Hepatic stellate cell (primary cell): ENCODE measurements at regions not wholly inside any gene's neighbourhood (a gene's known extent, or its start where the extent isn't known, plus 50 kb on each side); places are given as distances from the start of the nearest gene placed in this dataset.

Source experiments
- DNase-seq: peaks from one replicate; pipeline ENCODE4 v3.0.0; 2011; ENCODE audit warnings: low spot score

DNA sequence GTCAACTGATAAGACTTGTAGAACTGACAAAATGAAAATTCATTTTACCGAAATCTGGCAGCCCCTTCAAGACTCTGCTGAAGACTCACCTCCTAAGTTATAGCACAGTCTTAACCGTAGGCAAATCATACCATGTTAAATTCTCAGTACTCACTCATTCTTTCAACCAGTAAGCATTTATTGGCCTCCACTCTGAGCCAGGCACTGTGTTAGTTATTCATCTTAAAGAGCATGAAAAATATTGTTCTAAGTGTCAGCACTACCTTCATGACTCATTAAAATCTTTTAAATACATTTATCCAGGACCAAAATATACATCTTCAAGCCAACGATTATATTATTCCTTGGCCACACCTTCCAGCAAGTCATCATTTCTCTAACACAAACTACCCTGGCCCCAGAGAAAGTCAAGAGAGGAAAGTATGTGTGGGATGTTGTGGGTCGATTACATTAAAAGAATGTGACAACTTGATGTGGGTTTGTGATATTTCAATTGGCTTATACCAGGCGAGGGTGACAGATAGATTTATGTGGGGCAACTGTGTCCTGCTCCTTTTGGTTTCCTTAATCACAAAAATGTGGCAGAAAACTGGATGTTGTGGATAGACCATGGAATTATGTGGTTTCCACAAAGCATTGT is 55.0 kb downstream of the TMEM30B start:
- DNase-seq = no peak

DNA sequence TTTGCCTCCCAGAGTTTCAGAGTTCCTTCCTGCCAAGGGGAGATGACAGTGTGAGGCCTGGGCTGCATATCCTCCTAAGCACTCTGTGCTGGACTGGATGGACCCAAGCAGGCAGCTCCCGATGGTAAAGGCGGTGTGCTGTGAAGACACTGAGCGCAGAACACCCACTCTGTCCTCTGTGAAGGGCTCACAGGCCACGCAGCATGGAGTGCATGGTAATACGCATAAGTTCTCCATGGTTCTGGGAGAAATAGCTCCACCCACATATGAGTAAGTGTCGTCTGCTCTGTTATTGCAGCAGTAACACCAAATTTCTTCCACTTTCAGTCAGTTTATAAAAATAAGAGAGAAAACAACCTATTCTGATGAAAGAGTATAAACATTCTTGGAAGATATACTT is 55.8 kb downstream of the TMEM30B start:
- no peak for DNase-seq

DNA sequence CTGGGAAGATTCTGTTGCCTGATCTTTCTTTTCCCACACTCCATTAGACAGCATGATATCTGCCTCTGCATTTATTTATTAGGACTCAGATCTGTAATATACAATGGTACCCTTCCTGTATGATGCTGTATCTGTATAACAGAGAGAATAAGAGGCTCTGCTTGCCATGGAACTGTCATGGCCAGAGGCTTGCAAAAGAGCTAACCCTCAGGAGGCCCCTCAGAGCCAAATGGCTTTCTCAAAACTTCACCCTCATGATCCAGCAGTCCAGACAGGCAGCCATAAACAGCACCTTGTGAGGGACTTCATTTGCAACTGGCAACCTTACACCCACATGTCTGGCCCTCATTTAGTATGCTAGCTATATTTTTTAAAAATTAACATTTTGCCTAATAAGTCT is 57.6 kb downstream of the TMEM30B start:
- no peak for DNase-seq

DNA sequence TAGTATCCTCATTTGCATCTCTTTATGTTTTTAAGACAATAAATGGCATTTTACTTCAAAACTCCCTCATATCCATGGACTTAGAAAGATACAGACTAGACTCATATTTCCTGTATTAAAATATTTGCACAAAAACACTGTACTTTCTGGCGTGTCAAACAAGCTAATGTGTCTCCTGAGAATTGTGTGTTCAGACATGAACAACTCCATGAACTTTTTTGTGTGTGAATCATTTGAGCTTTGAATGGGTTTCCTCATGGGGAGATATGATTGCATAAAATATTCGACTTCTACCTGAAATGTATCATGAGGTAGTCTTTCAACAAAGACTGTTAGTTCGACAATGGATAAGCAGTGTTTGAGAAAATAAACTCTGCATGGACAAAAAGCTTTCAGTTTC is 58.8 kb downstream of the TMEM30B start:
- DNase-seq = no peak

DNA sequence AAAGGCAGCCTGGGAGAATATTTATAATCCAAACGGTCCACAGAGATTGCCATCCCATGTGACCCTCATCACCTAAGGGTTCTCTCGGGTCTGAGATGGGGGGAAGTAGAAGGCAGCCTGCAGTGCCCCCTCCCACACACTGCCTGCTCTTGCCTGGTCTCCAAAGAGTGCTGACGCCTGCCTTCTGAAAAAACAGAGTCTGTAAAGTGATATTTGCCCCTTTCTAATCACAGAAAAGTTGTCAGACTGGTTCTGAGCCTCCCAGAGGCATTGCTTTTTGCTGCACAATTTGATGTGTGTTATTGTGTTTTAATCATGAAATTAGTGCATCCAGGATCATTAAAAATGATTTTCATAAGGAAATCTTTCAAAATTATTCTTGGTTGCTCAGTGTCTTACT is 59.2 kb downstream of the TMEM30B start:
- no peak for DNase-seq

DNA sequence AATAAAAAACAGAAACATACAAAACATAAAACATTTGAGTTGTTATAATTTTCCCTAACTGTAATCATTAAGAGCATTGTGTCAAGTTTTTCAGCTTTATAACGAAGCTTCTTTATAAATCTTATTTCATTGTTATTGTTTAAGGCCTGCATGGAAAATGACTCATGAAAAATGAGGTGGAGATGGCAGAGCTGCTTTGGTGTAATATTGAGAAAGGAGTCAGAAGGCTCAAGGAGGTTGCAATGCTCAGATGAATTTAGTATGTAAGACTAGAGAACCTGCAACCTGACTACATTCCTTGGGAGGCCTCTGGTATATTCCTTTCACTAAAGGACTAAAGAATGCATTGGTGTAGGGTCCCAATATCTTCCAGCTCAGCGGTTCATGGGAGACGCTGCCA is 61.5 kb downstream of the TMEM30B start:
- no peak for DNase-seq

DNA sequence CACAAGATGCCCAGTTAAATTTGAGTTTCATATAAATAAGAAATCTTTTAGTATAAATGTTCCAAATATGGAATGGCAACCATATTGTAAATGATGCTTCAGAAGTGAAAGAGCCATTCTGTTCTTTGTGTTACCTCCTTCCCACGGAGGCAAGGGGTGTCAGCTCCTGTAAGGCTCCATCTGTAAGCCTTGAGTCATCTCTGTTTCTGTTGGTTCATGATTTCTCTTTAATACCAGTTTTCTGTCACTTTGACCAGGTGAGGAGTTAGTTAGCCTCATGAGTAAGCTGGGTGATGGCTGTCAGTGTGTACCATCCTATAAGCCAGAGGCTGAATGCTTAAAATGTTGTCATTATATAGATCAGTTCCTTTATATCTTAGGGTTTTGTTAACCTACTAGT is 61.9 kb downstream of the TMEM30B start:
- DNase-seq = no peak

DNA sequence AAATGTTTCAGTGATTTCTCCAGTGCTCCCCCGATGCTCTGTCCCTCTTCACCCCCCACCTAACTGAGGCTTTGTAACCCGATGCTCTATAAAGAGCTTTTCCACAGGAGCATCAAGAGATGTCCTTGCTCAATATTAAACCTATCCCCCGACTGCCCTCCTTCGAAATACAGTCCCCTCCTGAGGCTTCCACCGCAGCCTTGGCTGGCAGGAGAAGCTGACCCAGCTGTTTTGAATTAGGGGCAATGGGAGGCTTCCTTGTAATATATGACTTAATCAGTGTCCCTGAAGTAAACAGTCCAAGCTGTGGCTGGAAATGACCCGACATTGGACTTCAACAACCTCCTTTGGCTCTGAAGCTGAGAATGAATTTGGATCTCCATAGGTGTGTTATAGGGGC is 62.4 kb downstream of the TMEM30B start:
- DNase-seq = no peak

DNA sequence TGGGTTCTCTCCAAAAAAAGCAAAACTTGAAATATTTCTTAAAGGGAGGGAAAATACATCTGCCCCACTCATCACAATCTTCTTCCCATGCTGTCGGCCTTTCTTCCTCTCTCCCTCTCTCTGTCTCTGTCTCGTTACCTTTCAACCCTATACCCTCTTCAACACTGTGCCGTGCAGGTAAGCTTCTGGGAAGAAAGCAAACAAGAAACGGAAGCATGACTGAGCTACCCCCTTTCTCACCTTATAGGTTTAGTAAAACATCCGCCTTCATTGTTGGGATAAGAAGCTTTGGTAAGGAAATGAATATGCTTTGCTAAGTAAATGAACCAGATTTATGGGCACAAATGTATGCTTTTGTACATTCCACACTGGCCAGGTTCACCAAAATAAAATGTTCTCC is 63.0 kb downstream of the TMEM30B start:
- no peak for DNase-seq

DNA sequence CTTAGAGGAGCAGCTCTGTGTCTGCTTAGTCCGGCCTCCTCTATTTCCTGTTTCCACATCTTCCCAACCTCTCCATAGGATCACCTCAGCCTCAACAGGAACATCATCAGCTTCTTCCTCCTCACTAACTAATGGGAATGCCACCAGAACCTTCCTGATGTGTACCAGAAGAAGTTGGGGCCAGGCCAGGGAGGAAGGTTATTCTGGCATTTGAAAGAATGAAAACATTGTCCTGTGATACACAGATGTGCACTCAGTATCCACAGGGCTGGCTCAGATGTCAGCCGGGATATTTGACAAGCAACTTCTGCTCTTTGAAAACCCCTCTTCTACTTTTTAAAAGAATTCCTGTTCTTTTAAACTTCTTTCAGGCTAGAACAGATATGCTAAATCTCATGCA is 63.6 kb downstream of the TMEM30B start:
- no peak for DNase-seq

DNA sequence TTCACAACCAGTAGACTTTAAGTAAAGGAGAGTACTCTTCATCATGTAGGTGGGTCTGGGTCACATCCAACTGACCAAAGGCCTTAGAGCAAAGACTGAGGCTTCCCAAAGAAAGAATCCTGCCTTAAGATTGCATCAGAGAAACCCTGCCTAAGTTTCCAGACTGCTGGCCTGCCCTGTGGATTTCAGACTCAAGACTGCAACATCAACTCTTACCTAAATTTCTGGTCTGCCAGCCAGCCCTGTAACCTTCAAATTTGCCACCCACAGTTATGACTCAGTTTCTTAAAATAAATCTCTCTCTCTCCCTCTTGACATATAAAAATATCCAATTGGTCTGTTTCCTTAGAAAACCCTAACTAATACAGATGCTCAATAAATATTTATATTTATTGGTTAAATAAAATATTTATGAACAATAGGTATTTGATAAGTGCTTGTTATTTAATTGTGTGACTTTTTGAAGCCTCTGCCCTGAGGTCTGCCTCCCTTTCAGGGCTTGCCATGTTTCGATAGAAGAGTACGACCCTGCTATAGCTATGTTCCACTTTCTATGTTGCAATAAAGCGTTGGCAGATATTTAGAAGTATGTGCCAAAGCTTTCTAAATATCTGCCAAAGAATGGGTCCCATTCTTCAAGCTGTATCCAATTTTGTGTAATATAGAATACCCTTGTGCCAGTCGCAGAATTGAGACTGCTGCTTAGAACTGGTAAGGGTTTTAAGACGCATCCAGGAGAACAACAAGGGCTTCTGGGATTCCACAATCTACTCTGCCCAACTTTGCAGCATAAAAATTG is 65.7 kb downstream of the TMEM30B start:
- DNase-seq = no peak

DNA sequence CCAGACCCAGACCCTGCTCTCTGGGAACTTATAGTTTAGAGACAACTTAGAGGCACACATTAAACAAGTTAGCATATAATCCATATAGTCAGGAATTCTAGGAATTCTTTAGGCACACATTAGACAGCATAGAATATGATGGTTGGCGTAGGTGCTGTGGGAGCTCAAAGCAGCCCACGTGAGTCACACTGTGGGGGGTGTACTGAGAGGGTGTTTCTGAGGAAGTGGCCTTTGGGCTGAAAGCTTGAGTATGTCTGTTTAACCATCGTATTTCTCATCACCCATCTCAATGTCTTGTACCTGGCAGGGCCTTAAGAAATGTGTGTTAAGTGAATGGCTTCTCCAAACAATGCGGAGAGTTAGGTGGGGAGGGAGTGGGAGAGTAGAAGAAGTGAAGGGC is 67.2 kb downstream of the TMEM30B start:
- DNase-seq = no peak

DNA sequence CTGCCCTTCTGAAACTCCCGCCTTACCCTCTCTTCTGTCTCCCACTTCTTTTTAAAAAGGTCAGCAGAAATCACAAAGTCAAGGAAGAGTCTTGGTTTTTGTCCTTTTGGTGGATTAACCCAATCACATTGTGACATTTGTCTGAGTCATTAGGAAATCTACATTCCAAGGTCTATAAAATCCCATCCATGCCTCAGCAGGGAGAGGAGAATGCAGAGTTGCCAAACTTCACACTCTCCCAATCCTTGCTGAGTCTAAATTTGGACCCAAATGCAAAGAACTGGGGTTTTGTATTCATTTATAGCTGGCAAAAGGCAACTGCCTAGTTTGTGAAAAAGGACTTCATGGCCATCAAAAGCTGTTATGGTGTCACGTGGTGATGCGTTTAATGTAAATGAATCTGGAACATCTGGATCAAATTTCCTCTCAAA is 67.9 kb downstream of the TMEM30B start:
- peak; percentile 19 for DNase-seq

DNA sequence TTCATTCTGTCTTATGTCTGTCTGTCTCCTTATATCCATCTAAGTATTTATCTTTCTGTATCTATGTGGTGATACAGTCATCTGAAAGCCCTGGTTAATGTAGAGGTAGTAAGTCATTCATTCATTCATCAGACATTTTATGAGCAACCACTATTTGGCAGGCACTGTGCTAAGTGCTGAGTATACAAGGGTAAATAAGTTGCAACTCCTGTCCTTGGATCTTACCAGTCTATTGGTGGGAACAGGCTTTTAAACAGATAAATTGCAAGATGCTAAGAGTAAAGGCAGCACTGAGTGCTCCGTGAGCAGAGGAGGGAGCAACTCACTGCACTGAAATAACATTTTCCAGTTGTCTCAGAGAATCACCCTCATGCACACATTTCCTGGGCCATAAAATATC is 68.6 kb downstream of the TMEM30B start:
- no peak for DNase-seq

DNA sequence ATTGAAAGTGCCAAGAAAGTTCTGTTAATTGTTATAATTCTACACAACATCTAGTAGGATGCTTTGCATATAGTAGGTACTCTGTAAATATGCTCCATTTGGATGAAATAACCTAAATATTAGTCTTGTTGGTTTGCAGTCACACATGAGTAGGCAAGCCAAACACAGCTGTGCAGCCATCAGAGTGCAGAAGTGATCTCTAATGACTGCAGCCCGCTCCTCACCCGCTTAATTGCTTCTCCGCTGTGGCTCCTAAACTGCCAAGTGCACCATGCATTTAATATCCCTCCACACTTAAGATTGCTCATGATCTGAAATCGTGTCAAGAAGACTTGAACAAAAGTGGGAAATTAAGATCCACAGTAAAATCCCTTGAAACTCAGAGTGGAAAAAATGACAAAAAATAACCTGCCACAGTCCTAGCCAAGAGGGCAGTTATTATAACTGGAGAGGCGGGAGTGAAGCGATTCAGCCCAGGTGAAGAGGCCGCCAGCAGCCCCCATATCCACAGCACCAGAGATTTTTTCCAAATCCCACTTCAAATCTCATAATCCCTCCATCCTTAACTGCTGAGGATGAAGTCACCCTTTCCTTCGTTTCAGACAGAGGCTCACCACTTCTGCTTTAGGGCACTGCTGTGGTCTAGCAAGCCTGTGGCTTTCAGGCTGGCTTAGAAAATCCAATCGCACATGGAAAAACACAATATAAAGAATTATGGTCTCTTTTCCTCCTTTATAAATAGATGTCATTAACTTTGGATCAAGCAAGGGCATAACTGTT is 69.5 kb downstream of the TMEM30B start:
- no peak for DNase-seq

DNA sequence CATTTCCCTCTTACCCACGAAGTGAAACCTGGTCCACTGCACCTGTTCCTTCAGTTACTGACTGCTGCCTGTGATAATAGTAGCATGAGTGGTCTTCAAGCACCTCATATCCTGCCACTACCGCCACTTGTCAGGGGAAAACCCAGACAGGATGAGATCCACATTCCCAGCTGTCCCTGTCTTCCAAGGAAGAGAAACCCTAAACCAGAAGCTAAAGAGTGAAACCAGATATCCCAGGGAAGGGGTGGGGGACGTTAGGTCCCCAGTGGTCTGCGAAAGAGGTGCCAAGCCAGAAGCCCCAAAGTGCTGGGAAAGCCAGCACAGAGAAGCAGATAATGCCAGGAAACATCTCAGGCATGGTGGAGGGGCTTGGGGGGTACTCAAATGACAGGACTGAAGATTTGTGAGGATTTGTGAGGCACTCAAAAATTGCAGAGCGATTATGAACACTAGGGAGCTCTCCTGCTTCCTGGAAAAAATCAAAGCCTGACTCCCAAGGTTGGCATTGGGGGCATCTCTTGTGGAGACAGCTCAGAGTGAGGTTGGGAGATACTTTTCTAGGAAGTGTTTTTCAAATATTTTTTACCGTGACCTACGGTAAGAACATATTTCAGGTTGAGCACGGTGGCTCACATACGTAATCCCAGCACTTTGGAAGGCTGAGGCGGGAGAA is 77.9 kb downstream of the TMEM30B start:
- DNase-seq = no peak

DNA sequence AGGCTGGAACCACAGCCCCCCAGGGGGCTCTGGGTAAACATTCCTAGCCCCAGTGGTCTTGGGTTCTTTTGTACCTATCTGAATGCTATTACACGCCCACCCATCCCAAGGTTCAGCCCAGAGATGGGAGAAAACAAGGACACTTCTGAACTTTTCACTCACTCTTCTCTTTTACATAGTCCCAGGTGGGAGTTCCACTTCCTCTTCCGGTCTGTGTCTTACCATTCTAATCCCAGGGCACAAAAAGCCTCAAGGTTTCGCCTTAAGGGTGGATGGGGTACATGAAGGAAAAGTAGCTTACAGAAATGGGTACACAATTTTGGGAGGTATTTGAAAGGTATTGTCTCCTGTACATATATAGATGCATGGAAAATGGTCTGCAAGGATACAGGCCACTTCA is 79.0 kb downstream of the TMEM30B start:
- no peak for DNase-seq

DNA sequence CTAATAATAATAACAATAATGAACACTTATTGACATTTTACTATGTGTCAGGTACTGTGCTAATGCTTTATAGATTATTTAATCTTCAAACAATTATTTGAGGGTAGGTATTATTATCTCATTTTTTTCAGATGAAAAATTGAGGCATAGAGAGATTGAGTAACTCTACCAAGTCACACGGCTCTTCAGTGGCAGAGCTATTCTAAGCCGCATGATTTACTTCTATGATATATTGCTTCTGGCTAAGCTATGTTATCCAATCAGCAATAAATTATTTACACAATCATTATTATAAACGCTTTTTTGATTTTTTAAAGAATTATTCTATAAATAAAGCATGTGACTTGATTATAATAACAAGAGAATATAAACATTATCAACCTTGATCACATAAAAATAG is 80.0 kb downstream of the TMEM30B start:
- no peak for DNase-seq

DNA sequence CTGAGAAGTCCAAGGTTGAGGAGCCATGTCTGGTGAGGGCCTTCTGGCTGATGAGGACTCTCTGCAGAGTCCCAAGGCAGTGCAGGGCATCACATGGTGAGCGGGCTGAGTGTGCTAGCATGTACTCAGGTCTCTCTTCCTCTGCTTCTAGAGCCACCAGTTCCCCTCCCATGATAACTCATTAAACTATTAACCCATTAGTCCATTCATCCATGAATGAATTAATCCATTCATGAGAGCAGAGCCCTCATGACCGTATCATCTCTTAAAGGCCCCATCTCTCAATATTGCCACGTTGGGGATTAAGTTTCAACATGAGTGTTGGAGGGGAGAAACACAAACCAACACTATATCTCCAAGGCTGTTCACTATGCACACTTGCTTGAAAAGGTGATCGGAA is 83.7 kb downstream of the TMEM30B start:
- no peak for DNase-seq

DNA sequence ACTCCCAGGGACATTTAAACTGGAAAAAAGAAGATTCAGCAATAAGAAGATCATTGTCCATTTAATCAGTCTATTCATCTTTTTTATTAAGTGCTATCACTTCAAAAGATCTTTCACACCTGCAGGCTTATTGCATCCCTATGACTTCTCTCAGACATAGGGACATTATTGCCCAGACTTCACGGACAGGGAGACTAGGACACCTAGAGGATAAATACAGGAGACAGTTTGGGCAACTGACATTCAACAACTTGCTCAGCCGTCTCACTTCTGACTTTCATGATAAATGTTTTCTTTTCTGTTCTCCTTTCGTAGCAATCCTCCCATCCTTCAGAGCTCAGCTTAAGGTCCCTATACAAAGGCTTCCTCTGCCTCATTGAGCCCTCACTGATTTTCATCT is 84.3 kb downstream of the TMEM30B start:
- no peak for DNase-seq

DNA sequence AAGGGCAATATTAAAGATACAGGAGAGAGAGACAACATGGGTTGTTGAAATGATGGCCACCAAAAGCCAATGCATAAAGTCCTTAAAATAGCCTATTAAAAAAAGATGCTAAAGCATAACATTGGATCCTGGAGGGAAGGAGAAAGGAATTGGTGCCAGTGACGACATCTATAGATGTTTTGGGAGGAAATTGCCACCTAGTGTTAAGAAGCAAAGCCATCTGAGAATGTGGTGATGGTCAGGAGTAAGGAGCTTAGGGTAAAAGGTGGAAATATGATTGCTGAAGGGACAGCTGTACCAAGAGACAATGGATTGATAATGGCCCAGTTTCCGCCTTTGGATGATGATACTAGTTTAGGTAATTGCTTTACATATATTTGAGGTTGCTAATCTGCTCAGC is 85.1 kb downstream of the TMEM30B start:
- DNase-seq = no peak

DNA sequence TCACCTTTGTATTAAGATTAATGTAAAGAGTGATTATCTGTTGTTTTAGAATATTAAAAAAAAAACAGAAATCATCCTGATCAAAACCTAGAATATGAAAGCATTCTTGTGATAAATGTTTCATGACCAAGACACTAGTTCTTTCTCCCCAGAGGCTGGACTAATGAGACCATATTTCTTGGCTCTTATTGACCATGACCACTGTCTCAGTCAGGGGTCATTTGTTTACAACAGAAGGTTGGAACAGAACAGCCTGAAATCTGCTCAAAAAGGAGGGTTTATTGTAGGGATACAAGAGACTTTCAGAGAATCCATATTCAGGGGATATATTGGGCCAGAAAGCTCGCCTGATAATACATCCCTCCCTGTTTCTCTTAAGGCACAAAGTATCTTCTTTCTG is 87.7 kb downstream of the TMEM30B start:
- no peak for DNase-seq

DNA sequence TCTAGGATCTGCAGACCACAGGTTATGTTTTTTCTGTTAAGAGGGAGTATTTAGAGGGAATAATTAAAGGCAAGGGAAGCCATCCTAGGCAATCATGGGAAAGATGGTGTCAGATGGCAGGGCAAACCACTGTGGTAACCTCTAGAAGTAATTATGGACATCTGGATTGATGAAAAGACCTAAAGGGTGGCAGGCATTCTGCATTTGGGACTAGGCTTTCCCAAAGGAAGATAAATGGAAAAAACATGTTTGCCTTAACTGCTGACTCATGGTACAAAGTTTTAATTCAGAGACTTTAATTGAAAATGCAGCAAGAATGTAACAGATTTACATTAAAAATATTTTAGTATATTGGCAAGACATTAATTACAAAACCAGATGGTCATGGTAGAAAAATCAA is 88.1 kb downstream of the TMEM30B start:
- DNase-seq = no peak
